H4 (cell line): ENCODE measurements at regions not wholly inside any gene's neighbourhood (a gene's known extent, or its start where the extent isn't known, plus 50 kb on each side); places are given as distances from the start of the nearest gene placed in this dataset.

Source experiments
- DNase-seq: peaks from one replicate; pipeline ENCODE4 v3.0.0-alpha.2; 2015; ENCODE audit warnings: low spot score

- no peak for DNase-seq
Observed at GRCh38 chr6:156378853-156379252, 398.3 kb upstream of the ARID1B start.

- no peak for DNase-seq
Observed at GRCh38 chr6:156376091-156376490, 401.1 kb upstream of the ARID1B start.

- no peak for DNase-seq
Observed at GRCh38 chr6:156359912-156360311, 417.3 kb upstream of the ARID1B start.

GRCh38 chr6:156352861-156353260, 424.3 kb upstream of the ARID1B start:
- no peak for DNase-seq

GRCh38 chr6:156351346-156351966, 425.7 kb upstream of the ARID1B start:
- DNase-seq: no peak

- no peak for DNase-seq
Observed at GRCh38 chr6:156350337-156350736, 426.8 kb upstream of the ARID1B start.

- no peak for DNase-seq
Observed at GRCh38 chr6:156348849-156349248, 428.3 kb upstream of the ARID1B start.

GRCh38 chr6:156348424-156348823, 428.8 kb upstream of the ARID1B start:
- no peak for DNase-seq

GRCh38 chr6:156347656-156348055, 429.5 kb upstream of the ARID1B start:
- no peak for DNase-seq

GRCh38 chr6:156347246-156347645, 429.9 kb upstream of the ARID1B start:
- no peak for DNase-seq

- no peak for DNase-seq
Observed at GRCh38 chr6:156345700-156346099, 431.5 kb upstream of the ARID1B start.

- no peak for DNase-seq
Observed at GRCh38 chr6:156344491-156344890, 432.7 kb upstream of the ARID1B start.

- DNase-seq: no peak
Observed at GRCh38 chr6:156337801-156338200, 439.4 kb upstream of the ARID1B start.

GRCh38 chr6:156336733-156337132, 440.4 kb upstream of the ARID1B start:
- DNase-seq: no peak

- no peak for DNase-seq
Observed at GRCh38 chr6:156336089-156336488, 441.1 kb upstream of the ARID1B start.

GRCh38 chr6:156334966-156335365, 442.2 kb upstream of the ARID1B start:
- DNase-seq: no peak

- no peak for DNase-seq
Observed at GRCh38 chr6:156319707-156320106, 457.5 kb upstream of the ARID1B start.

GRCh38 chr6:156316583-156317125, 460.5 kb upstream of the ARID1B start:
- DNase-seq: no peak

- no peak for DNase-seq
Observed at GRCh38 chr6:156315146-156315545, 462.0 kb upstream of the ARID1B start.

GRCh38 chr6:156313037-156313436, 464.1 kb upstream of the ARID1B start:
- DNase-seq: no peak

- DNase-seq: no peak
Observed at GRCh38 chr6:156311291-156311690, 465.9 kb upstream of the ARID1B start.

GRCh38 chr6:156310701-156311100, 466.5 kb upstream of the ARID1B start:
- DNase-seq: no peak

GRCh38 chr6:156309017-156309416, 468.2 kb upstream of the ARID1B start:
- DNase-seq: no peak

- DNase-seq: no peak
Observed at GRCh38 chr6:156308604-156309003, 468.6 kb upstream of the ARID1B start.
